Activated CD4-positive, alpha-beta T cell treated with anti-CD3 and anti-CD28 coated beads, Interleukin-10, Interleukin-2, amounts not matched to agents 100 ng/mL and 50 ng/mL, durations not matched to agents 16 hours and 8 hours (primary cell): ENCODE measurements at regions not wholly inside any gene's neighbourhood (a gene's known extent, or its start where the extent isn't known, plus 50 kb on each side); places are given as distances from the start of the nearest gene placed in this dataset.

Experiments used
- DNase-seq: peaks from one replicate; pipeline ENCODE4 v3.0.0-alpha.2; 2020

- no peak for DNase-seq
Measured at GRCh38 chr4:100797791-100798190, 280.0 kb upstream of the EMCN start.

GRCh38 chr4:100797356-100797755, 279.5 kb upstream of the EMCN start:
- DNase-seq: no peak

GRCh38 chr4:100796332-100796731, 278.5 kb upstream of the EMCN start:
- no peak for DNase-seq

- no peak for DNase-seq
Measured at GRCh38 chr4:100795581-100795980, 277.8 kb upstream of the EMCN start.

- DNase-seq: no peak
Measured at GRCh38 chr4:100790836-100791615, 273.2 kb upstream of the EMCN start.

GRCh38 chr4:100789991-100790390, 272.2 kb upstream of the EMCN start:
- DNase-seq: no peak

GRCh38 chr4:100786481-100786880, 268.7 kb upstream of the EMCN start:
- DNase-seq: no peak

- no peak for DNase-seq
Measured at GRCh38 chr4:100782356-100782755, 264.5 kb upstream of the EMCN start.

- no peak for DNase-seq
Measured at GRCh38 chr4:100781435-100781834, 263.6 kb upstream of the EMCN start.

- DNase-seq: no peak
Measured at GRCh38 chr4:100780126-100780525, 262.3 kb upstream of the EMCN start.

GRCh38 chr4:100778431-100778830, 260.6 kb upstream of the EMCN start:
- no peak for DNase-seq

GRCh38 chr4:100762738-100763137, 244.9 kb upstream of the EMCN start:
- no peak for DNase-seq

- no peak for DNase-seq
Measured at GRCh38 chr4:100754751-100755150, 236.9 kb upstream of the EMCN start.

- DNase-seq: no peak
Measured at GRCh38 chr4:100746141-100746739, 228.4 kb upstream of the EMCN start.

GRCh38 chr4:100742045-100742444, 224.2 kb upstream of the EMCN start:
- peak; percentile 40 for DNase-seq

GRCh38 chr4:100739426-100739825, 221.6 kb upstream of the EMCN start:
- no peak for DNase-seq

GRCh38 chr4:100738196-100739165, 220.7 kb upstream of the EMCN start:
- DNase-seq: peak; percentile 26

GRCh38 chr4:100736641-100737451, 219.0 kb upstream of the EMCN start:
- DNase-seq: peak; percentile 2

- no peak for DNase-seq
Measured at GRCh38 chr4:100728861-100729260, 211.0 kb upstream of the EMCN start.

GRCh38 chr4:100722866-100723459, 205.1 kb upstream of the EMCN start:
- DNase-seq: peak; percentile 35

GRCh38 chr4:100722133-100722532, 204.3 kb upstream of the EMCN start:
- DNase-seq: no peak

GRCh38 chr4:100721490-100721889, 203.7 kb upstream of the EMCN start:
- DNase-seq: no peak
